ENCODE measurements at regions not wholly inside any gene's neighbourhood (a gene's known extent, or its start where the extent isn't known, plus 50 kb on each side); places are given as distances from the start of the nearest gene placed in this dataset.

GRCh38 chrX:30156009-30156408 is 59.4 kb upstream of the MAGEB2 start:
- TF ChIP-seq POLR2A (IDR thresholded peaks at IDR 0.05; ENCODE audit: low read length) (no peak), GATA1 (IDR thresholded peaks at IDR 0.05; ENCODE audit: low read depth, low read length) (no peak)

Data from erythroblast (primary cell).